ENCODE measurements at regions not wholly inside any gene's neighbourhood (a gene's known extent, or its start where the extent isn't known, plus 50 kb on each side); places are given as distances from the start of the nearest gene placed in this dataset.

DNA sequence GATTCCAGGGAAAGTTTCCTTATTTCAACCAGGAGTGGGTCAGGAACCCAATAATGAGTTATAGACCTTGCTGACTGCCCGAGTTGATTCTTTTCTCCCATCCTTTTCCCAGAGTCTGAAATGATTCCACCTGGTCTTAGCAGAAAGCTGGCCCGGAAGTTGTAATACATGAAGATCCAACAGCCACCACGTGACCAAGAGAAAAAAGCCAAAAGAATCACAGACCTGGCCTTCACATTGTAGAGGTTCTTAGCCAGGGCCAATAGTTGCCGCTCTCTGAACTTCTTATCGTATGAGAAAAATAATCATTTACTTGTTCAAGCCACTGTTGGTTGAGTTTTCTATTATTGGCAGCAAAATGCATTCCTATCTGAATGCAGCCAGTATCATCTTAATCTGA lies 161.2 kb upstream of the HMGA2 start:
- H3K36me3 ChIP-seq (ENCODE audit: control insufficient read depth in 2 of 2, extremely low read depth in 1 of 2, insufficient read depth in 1 of 2, low read length in 1 of 2) = no peaks in the 10 kb centered on the region
- no peaks in the 10 kb centered on the region for H3K36me3 Mint-ChIP-seq
- no peak overlapping the region for H3K27ac ChIP-seq (ENCODE audit: low read length)
- peaks cover 9 to 16% of the 10 kb centered on the region in 2 donors for H3K27me3 Mint-ChIP-seq
- H3K4me3 ChIP-seq (ENCODE audit: control insufficient read depth in 1 of 2, extremely low read depth in 1 of 2, low read length in 1 of 2) = no peak overlapping the region
- H3K9me3 Mint-ChIP-seq = peaks cover 0 to 10% (median 0%) of the 10 kb centered on the region in 3 donors
- H3K27me3 ChIP-seq (replicated peaks in 1 of 2; ENCODE audit: control insufficient read depth in 2 of 2, extremely low read depth in 1 of 2, insufficient read depth in 2 of 2, low read length in 1 of 2) = peaks cover 0 to 5% of the 10 kb centered on the region in 2 experiments
- no peak overlapping the region for H3K4me3 Mint-ChIP-seq
- no peaks in the 10 kb centered on the region for H3K4me1 ChIP-seq (ENCODE audit: control insufficient read depth in 1 of 2, extremely low read depth in 1 of 2, insufficient read depth in 2 of 2, low read length in 2 of 2)
- no peak overlapping the region for H3K27ac Mint-ChIP-seq
- no peak for ATAC-seq (replicated peaks in 1 of 4)
- H3K4me1 Mint-ChIP-seq = no peaks in the 10 kb centered on the region
- DNase-seq = no peak
- ChIA-PET CTCF (no interaction called here), POLR2A (no interaction called here)
- no peaks in the 10 kb centered on the region for H3K9me3 ChIP-seq
- WGBS (ENCODE audit: insufficient coverage) = 78% methylated on average over 3 of the region's 5 CpGs

GRCh38 chr12:65663648-65664047 lies 160.6 kb upstream of the HMGA2 start:
- Histone ChIP-seq H3K36me3 (ENCODE audit: control insufficient read depth in 2 of 2, extremely low read depth in 1 of 2, insufficient read depth in 1 of 2, low read length in 1 of 2) (no peaks in the 10 kb centered on the region), H3K9me3 (no peaks in the 10 kb centered on the region), H3K4me1 (ENCODE audit: control insufficient read depth in 1 of 2, extremely low read depth in 1 of 2, insufficient read depth in 2 of 2, low read length in 2 of 2) (no peaks in the 10 kb centered on the region), H3K4me3 (ENCODE audit: control insufficient read depth in 1 of 2, extremely low read depth in 1 of 2, low read length in 1 of 2) (no peak overlapping the region), H3K27ac (ENCODE audit: low read length) (no peak overlapping the region), H3K27me3 (replicated peaks in 1 of 2; ENCODE audit: control insufficient read depth in 2 of 2, extremely low read depth in 1 of 2, insufficient read depth in 2 of 2, low read length in 1 of 2) (peaks cover 0 to 5% of the 10 kb centered on the region in 2 experiments)
- Mint-ChIP-seq H3K27ac (no peak overlapping the region), H3K36me3 (no peaks in the 10 kb centered on the region), H3K4me1 (no peaks in the 10 kb centered on the region), H3K4me3 (no peak overlapping the region), H3K9me3 (peaks cover 0 to 10% (median 0%) of the 10 kb centered on the region in 3 donors), H3K27me3 (peaks cover 5 to 19% of the 10 kb centered on the region in 2 donors)
- DNase-seq (no peak), ATAC-seq (replicated peaks in 1 of 4) (no peak)
- CTCF ChIA-PET = no interaction called here
- 84% methylated on average over 5 of the region's 5 CpGs for WGBS (ENCODE audit: insufficient coverage)
- POLR2A ChIA-PET = no interaction called here

DNA sequence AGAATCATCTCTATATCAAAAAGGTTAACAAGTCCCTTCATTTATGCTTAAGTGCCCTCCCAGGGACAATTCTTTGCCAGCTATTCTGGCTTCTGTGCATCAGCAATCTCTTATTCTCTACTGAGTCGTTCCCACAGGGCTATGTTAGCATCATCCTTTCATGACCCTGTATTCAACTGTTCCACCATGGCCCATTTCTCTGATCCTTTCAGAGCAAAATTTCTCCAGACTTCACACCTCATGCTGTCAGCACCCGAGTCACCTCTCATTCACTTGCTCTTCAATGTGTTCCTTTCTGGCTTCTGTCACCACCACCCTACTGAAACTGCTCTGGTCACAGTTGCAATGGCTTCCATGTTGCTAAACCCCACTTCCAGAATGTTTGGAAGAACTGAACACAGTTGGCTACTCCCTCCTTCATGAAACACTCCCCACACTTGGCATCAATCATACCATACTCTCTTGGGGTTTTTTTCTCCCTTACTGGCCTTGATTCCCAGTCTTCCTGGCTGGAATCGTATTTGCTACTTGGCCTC lies 159.5 kb upstream of the HMGA2 start:
- WGBS (ENCODE audit: insufficient coverage) = 56% methylated on average over 3 of the region's 3 CpGs
- Mint-ChIP-seq H3K36me3 (no peaks in the 10 kb centered on the region), H3K4me3 (no peak overlapping the region), H3K9me3 (peaks cover 0 to 10% (median 0%) of the 10 kb centered on the region in 3 donors), H3K27ac (no peak overlapping the region), H3K4me1 (no peaks in the 10 kb centered on the region), H3K27me3 (peaks cover under 1 to 12% of the 10 kb centered on the region in 2 donors)
- ChIA-PET POLR2A (no interaction called here), CTCF (no interaction called here)
- no peak overlapping the region for H3K4me3 ChIP-seq (ENCODE audit: control insufficient read depth in 1 of 2, extremely low read depth in 1 of 2, low read length in 1 of 2)
- H3K27ac ChIP-seq (ENCODE audit: low read length) = no peak overlapping the region
- no peaks in the 10 kb centered on the region for H3K36me3 ChIP-seq (ENCODE audit: control insufficient read depth in 2 of 2, extremely low read depth in 1 of 2, insufficient read depth in 1 of 2, low read length in 1 of 2)
- H3K27me3 ChIP-seq (replicated peaks in 1 of 2; ENCODE audit: control insufficient read depth in 2 of 2, extremely low read depth in 1 of 2, insufficient read depth in 2 of 2, low read length in 1 of 2) = peaks cover 0 to 2% of the 10 kb centered on the region in 2 experiments
- no peaks in the 10 kb centered on the region for H3K4me1 ChIP-seq (ENCODE audit: control insufficient read depth in 1 of 2, extremely low read depth in 1 of 2, insufficient read depth in 2 of 2, low read length in 2 of 2)
- ATAC-seq (replicated peaks in 1 of 4) = no peak
- H3K9me3 ChIP-seq = no peaks in the 10 kb centered on the region
- no peak for DNase-seq

DNA sequence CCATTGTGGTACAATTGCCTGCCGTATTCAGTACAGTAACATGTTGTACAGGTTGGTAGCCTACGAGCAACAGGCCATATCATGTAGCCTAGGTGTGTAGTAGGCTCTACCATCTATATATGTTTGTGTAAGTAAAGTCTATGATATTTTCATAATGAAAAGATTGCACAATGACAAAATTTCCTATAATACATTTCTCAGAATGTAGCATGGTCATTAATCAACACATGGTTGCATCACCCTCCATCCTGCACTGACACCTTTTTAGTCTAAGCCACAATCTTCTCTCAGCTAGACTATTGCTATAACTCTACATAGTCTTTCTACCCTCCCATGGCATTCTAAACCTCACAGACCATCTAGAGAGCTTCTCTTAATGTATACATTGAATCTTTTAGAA lies 158.5 kb upstream of the HMGA2 start:
- no CpG with 5 or more reads among the region's 2 CpGs for WGBS (ENCODE audit: insufficient coverage)
- H3K4me1 Mint-ChIP-seq = no peaks in the 10 kb centered on the region
- peaks cover 0 to 12% of the 10 kb centered on the region in 2 donors for H3K27me3 Mint-ChIP-seq
- DNase-seq (no peak), ATAC-seq (replicated peaks in 1 of 4) (no peak)
- no peak overlapping the region for H3K27ac Mint-ChIP-seq
- Histone ChIP-seq H3K4me3 (ENCODE audit: control insufficient read depth in 1 of 2, extremely low read depth in 1 of 2, low read length in 1 of 2) (no peak overlapping the region), H3K9me3 (no peaks in the 10 kb centered on the region), H3K27me3 (replicated peaks in 1 of 2; ENCODE audit: control insufficient read depth in 2 of 2, extremely low read depth in 1 of 2, insufficient read depth in 2 of 2, low read length in 1 of 2) (peaks cover 0 to 2% of the 10 kb centered on the region in 2 experiments), H3K4me1 (ENCODE audit: control insufficient read depth in 1 of 2, extremely low read depth in 1 of 2, insufficient read depth in 2 of 2, low read length in 2 of 2) (no peaks in the 10 kb centered on the region), H3K36me3 (ENCODE audit: control insufficient read depth in 2 of 2, extremely low read depth in 1 of 2, insufficient read depth in 1 of 2, low read length in 1 of 2) (no peaks in the 10 kb centered on the region), H3K27ac (ENCODE audit: low read length) (no peak overlapping the region)
- H3K36me3 Mint-ChIP-seq = no peaks in the 10 kb centered on the region
- POLR2A ChIA-PET = no interaction called here
- CTCF ChIA-PET = no interaction called here
- peaks cover 0 to 6% (median 0%) of the 10 kb centered on the region in 3 donors for H3K9me3 Mint-ChIP-seq
- H3K4me3 Mint-ChIP-seq = no peak overlapping the region

DNA sequence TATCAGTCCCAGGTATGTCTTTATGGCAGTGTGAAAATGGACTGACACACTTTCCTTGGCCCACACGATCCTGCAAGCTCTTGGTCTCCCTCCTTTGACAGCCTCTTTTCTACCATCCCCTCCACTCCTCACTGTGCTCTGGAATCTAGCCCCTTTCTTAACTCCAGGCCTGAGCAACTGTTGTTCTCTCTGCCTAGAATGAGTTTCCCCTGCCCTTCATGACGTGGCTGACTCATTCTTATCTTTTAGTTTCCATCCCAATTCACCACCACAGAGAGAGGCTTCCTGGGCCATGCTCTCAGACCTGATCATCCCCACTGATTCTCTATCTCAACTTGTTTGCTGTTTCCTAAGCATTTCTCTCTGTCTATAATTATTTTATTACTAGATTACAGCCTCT lies 157.4 kb upstream of the HMGA2 start:
- no peak for DNase-seq
- no peaks in the 10 kb centered on the region for H3K9me3 ChIP-seq
- CTCF ChIA-PET = no interaction called here
- H3K36me3 Mint-ChIP-seq = no peaks in the 10 kb centered on the region
- ATAC-seq (replicated peaks in 1 of 4) = no peak
- no peaks in the 10 kb centered on the region for H3K36me3 ChIP-seq (ENCODE audit: control insufficient read depth in 2 of 2, extremely low read depth in 1 of 2, insufficient read depth in 1 of 2, low read length in 1 of 2)
- H3K27ac Mint-ChIP-seq = no peak overlapping the region
- POLR2A ChIA-PET = no interaction called here
- H3K4me3 ChIP-seq (ENCODE audit: control insufficient read depth in 1 of 2, extremely low read depth in 1 of 2, low read length in 1 of 2) = no peak overlapping the region
- peaks cover 0 to 2% of the 10 kb centered on the region in 2 experiments for H3K27me3 ChIP-seq (replicated peaks in 1 of 2; ENCODE audit: control insufficient read depth in 2 of 2, extremely low read depth in 1 of 2, insufficient read depth in 2 of 2, low read length in 1 of 2)
- H3K27ac ChIP-seq (ENCODE audit: low read length) = no peak overlapping the region
- H3K4me3 Mint-ChIP-seq = no peak overlapping the region
- no peaks in the 10 kb centered on the region for H3K4me1 ChIP-seq (ENCODE audit: control insufficient read depth in 1 of 2, extremely low read depth in 1 of 2, insufficient read depth in 2 of 2, low read length in 2 of 2)
- 28% methylated on average over 2 of the region's 2 CpGs for WGBS (ENCODE audit: insufficient coverage)
- peaks cover 0 to 6% (median 0%) of the 10 kb centered on the region in 3 donors for H3K9me3 Mint-ChIP-seq
- H3K27me3 Mint-ChIP-seq = peaks cover 0 to 12% of the 10 kb centered on the region in 2 donors
- no peaks in the 10 kb centered on the region for H3K4me1 Mint-ChIP-seq

DNA sequence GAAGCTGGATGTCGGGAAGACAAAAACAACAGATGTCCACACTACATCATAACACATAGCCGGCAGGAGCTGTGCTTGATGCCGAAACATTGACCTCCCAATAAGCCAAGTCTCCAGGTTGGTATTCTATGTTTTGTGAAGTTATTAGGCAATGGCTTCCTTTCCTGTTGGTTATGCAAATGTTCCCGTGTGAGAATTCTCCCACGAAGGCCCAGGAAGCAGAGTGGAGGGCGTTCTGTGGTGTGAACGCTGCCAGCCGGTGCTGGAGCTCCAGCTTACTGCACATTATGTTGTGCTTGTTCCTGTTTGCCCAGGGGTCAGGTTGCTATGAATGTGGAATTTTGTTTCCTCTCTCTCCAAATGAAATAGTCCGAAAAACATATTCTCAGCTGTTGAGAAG lies 156.4 kb upstream of the HMGA2 start:
- ATAC-seq (replicated peaks in 1 of 4) (no peak), DNase-seq (no peak)
- Histone ChIP-seq H3K4me1 (ENCODE audit: control insufficient read depth in 1 of 2, extremely low read depth in 1 of 2, insufficient read depth in 2 of 2, low read length in 2 of 2) (no peaks in the 10 kb centered on the region), H3K27ac (ENCODE audit: low read length) (no peak overlapping the region), H3K27me3 (replicated peaks in 1 of 2; ENCODE audit: control insufficient read depth in 2 of 2, extremely low read depth in 1 of 2, insufficient read depth in 2 of 2, low read length in 1 of 2) (peaks cover 0 to 2% of the 10 kb centered on the region in 2 experiments), H3K9me3 (no peaks in the 10 kb centered on the region), H3K4me3 (ENCODE audit: control insufficient read depth in 1 of 2, extremely low read depth in 1 of 2, low read length in 1 of 2) (no peak overlapping the region), H3K36me3 (ENCODE audit: control insufficient read depth in 2 of 2, extremely low read depth in 1 of 2, insufficient read depth in 1 of 2, low read length in 1 of 2) (no peaks in the 10 kb centered on the region)
- H3K27ac Mint-ChIP-seq = no peak overlapping the region
- ChIA-PET CTCF (no interaction called here), POLR2A (no interaction called here)
- H3K4me1 Mint-ChIP-seq = no peaks in the 10 kb centered on the region
- peaks cover 3 to 12% of the 10 kb centered on the region in 2 donors for H3K27me3 Mint-ChIP-seq
- no peaks in the 10 kb centered on the region for H3K36me3 Mint-ChIP-seq
- H3K4me3 Mint-ChIP-seq = no peak overlapping the region
- H3K9me3 Mint-ChIP-seq = peaks cover 0 to 6% (median 0%) of the 10 kb centered on the region in 3 donors
- WGBS (ENCODE audit: insufficient coverage) = 19% methylated on average over 2 of the region's 9 CpGs

Measured in T-cell (primary cell).